GM12865 (cell line): ENCODE measurements at regions not wholly inside any gene's neighbourhood (a gene's known extent, or its start where the extent isn't known, plus 50 kb on each side); places are given as distances from the start of the nearest gene placed in this dataset.

Experiments used
- DNase-seq: peaks from one replicate; pipeline ENCODE4 v3.0.0; 2010; ENCODE audit warnings: low read depth
- H3K4me3 ChIP-seq: 2 replicates; pipeline ENCODE4 v1.5.1; 2011; ENCODE audit warnings: mild to moderate bottlenecking, low read depth, low read length, control low read depth
- CTCF ChIP-seq: IDR thresholded peaks from 2 replicates; pipeline ENCODE4 v1.5.1; 2011; ENCODE audit warnings: low read length, control low read depth, low read depth, inconsistent platforms; ENCODE audit not compliant: insufficient read depth; ENCODE audit errors: missing control alignments

DNA sequence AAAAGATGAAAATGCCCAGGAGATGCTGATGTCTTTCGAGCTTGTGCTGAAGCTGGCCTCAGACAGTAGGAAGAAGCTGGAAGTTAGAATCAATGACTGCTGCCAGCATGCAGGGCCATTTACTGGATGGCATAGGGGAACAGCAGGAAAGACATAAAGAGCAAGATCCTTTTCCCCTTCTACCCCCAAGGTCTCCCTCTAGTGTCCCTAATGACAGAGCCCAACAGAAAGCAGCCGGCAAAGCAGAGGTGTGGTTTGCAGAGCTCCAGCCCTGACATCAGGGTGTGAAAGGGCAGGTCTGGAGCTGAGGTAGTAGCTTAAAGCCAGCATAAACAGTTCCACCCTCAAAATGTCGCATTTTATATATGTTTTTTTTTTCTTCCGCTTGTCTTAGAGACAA, 1560.7 kb upstream of the TMEM132C start:
- no peak for TF ChIP-seq CTCF
- no peak overlapping the region for H3K4me3 ChIP-seq
- no peak for DNase-seq

GRCh38 chr12:126708492-126708896, 1558.5 kb upstream of the TMEM132C start:
- H3K4me3 ChIP-seq: no peak overlapping the region
- peak; percentile 2 for DNase-seq
- no peak for TF ChIP-seq CTCF

DNA sequence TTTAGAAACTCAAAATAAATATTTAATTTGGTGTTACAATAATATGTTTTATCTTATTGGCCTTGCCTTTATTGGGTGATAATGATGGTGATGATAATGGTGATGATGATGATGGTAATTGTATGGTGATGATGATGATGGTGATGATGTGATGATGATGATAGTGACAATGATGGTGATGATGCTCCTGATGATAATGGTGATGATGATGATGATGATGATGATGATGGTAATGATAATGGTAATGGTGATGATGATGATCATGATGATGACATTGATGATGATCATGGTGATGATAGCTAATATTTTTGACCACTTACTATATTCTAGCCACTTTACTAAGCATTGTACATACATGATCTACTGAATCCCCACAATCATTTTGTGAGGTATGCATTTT, 1548.6 kb upstream of the TMEM132C start:
- TF ChIP-seq CTCF: no peak
- DNase-seq: no peak
- no peak overlapping the region for H3K4me3 ChIP-seq

DNA sequence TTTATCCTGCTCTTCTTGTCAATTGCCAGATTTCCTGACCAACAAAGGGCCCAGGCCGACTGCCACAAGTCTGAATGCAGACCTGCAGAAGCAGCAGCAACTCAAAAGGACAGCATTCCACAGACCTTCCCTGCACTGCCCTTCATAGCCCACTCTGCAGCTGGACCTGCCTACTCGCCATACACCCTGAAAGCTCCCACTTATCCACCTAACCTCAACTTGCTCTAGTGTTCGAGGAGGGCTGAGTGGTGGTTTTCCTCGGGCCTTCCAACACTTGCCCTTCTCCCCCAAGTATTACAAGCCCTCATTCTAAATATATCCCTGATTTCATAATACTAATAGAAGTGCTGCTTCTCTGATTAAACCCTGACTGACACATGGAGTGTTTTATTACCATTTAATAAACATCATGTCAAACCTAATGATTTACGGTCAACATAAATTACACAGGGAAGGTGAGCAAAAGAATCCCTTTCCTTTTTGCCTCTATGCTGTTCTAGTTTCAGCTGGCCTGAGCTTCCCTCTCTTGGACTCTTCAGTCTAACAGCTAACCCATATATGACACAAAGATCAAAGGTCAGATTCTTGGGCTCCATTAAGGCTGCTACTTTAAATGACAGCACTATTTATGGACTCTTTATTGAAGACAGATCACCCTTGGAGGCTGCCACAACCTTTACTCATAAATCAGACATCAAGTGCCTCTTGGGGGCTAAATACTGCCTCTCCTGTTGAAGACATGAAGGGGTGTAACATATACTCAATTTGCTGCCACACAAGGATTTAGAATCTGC, 1546.9 kb upstream of the TMEM132C start:
- H3K4me3 ChIP-seq: no peak overlapping the region
- no peak for TF ChIP-seq CTCF
- DNase-seq: no peak

DNA sequence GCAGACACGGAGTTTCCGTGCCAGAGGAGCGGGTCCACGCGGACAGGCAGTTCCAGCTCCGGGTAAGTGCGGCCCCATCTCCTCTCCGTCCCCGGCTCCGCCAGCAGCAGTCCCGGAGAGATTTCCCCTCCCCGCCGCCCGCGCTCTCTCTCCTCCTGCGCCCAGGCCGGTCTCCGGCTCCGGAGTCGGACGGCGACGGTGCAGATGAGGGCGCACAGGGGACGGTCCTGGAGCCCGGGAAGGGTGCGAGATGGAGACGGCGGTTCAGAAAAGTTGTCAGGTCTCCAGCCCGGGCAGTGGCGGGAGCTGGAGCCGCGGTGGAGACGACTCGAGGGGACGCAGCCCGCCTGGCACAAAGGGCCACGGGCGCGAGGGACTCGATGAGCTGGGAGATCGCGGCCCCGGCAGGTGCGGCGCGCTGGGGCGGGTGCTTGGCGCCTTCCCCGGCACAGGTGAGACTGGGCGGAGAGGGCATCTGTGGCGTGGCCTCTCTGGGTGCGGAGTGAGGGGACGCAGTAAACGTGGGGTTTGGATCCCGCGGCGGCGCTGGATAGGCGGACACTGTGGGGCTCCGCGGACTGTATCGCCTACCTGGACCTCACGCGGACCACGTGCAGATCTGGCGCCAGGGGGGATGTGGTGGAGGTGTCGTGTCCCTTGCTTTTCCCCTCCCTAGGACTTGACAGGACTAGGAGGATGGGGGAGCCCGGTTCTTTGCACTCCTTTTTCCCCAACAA, 1540.3 kb upstream of the TMEM132C start:
- no peak for DNase-seq
- no peak overlapping the region for H3K4me3 ChIP-seq
- TF ChIP-seq CTCF: no peak

GRCh38 chr12:126727218-126728075, 1539.5 kb upstream of the TMEM132C start:
- no peak overlapping the region for H3K4me3 ChIP-seq
- no peak for DNase-seq
- no peak for TF ChIP-seq CTCF
